Natural killer cell treated with Interleukin-12 subunit alpha and Interleukin-12 subunit beta and Interleukin-15 and Interleukin-18, amount 100 ng/mL, for 72 hours (primary cell): ENCODE measurements at regions not wholly inside any gene's neighbourhood (a gene's known extent, or its start where the extent isn't known, plus 50 kb on each side); places are given as distances from the start of the nearest gene placed in this dataset.
"Not testable (repeated sequence)": the region's sequence is repeated elsewhere in the genome, so short reads cannot be mapped to it uniquely, and the experiment has no call there.

Experiments
- ATAC-seq, 2 donors: fragments of 150-1000 bp; cut with Tn5 transposase in 1 of 2; sonication (Bioruptor Pico), chemical (Tn5 transposase) in 1 of 2; 2 replicates each; pipeline ENCODE4 v1.10.0; 2021
- DNase-seq: peaks from one replicate; pipeline ENCODE4 v3.0.0; 2022; ENCODE audit warnings: low spot score
- H3K27ac Mint-ChIP-seq, 2 donors: 1 replicate in 1 of 2; 2 replicates in 1 of 2; pipeline ENCODE4 v1.8.0; 2022; ENCODE audit warnings: mixed read lengths in 2 of 2, mild to moderate bottlenecking in 1 of 2, moderate library complexity in 1 of 2
- H3K27me3 Mint-ChIP-seq, 2 donors: 1 replicate in 1 of 2; 2 replicates in 1 of 2; pipeline ENCODE4 v1.8.0; 2022; ENCODE audit warnings: mixed read lengths in 2 of 2
- H3K36me3 Mint-ChIP-seq: one replicate; pipeline ENCODE4 v1.8.0; 2022; ENCODE audit warnings: mixed read lengths
- H3K4me1 Mint-ChIP-seq, 2 donors: 1 replicate in 1 of 2; 2 replicates in 1 of 2; pipeline ENCODE4 v1.8.0; 2022; ENCODE audit warnings: low read depth in 2 of 2, mixed read lengths in 2 of 2, mild to moderate bottlenecking in 1 of 2
- H3K4me3 Mint-ChIP-seq: one replicate; pipeline ENCODE4 v1.8.0; 2022; ENCODE audit warnings: mixed read lengths
- H3K9me3 Mint-ChIP-seq: 2 replicates; pipeline ENCODE4 v1.8.0; 2022; ENCODE audit warnings: mixed read lengths

GRCh38 chr1:213484333-213484732, 433.3 kb downstream of the RPS6KC1 start:
- ATAC-seq (no peak), DNase-seq (no peak)
- Mint-ChIP-seq H3K4me1 (no peaks in the 10 kb centered on the region), H3K4me3 (no peak overlapping the region), H3K9me3 (peaks cover 6% of the 10 kb centered on the region), H3K27me3 (peaks cover 6 to 27% of the 10 kb centered on the region in 2 donors), H3K36me3 (no peaks in the 10 kb centered on the region), H3K27ac (no peak overlapping the region)

- H3K4me3 Mint-ChIP-seq: no peak overlapping the region
Measured at GRCh38 chr1:213484758-213485157, 433.7 kb downstream of the RPS6KC1 start.

GRCh38 chr1:213486488-213486887, 435.4 kb downstream of the RPS6KC1 start:
- no peaks in the 10 kb centered on the region for H3K36me3 Mint-ChIP-seq
- DNase-seq: no peak
- no peak for ATAC-seq
- H3K9me3 Mint-ChIP-seq: peaks cover 3% of the 10 kb centered on the region
- peaks cover 4 to 26% of the 10 kb centered on the region in 2 donors for H3K27me3 Mint-ChIP-seq
- H3K4me3 Mint-ChIP-seq: no peak overlapping the region
- H3K27ac Mint-ChIP-seq: no peak overlapping the region
- no peaks in the 10 kb centered on the region for H3K4me1 Mint-ChIP-seq

More at GRCh38 chr1:213484758-213485157, 433.7 kb downstream of the RPS6KC1 start:
- H3K4me1 Mint-ChIP-seq: no peaks in the 10 kb centered on the region
- DNase-seq: no peak
- peaks cover 6 to 31% of the 10 kb centered on the region in 2 donors for H3K27me3 Mint-ChIP-seq
- H3K36me3 Mint-ChIP-seq: no peaks in the 10 kb centered on the region
- no peak for ATAC-seq
- H3K9me3 Mint-ChIP-seq: peaks cover 6% of the 10 kb centered on the region
- H3K27ac Mint-ChIP-seq: no peak overlapping the region

- H3K36me3 Mint-ChIP-seq: no peaks in the 10 kb centered on the region
- DNase-seq: no peak
- H3K27ac Mint-ChIP-seq: no peak overlapping the region
- peaks cover 3% of the 10 kb centered on the region for H3K9me3 Mint-ChIP-seq
- no peak overlapping the region for H3K4me3 Mint-ChIP-seq
- ATAC-seq: peak in 1 of 2 donors; percentile 43
- H3K4me1 Mint-ChIP-seq: no peaks in the 10 kb centered on the region
- H3K27me3 Mint-ChIP-seq: peaks cover 4 to 34% of the 10 kb centered on the region in 2 donors
Measured at GRCh38 chr1:213491468-213491867, 440.4 kb downstream of the RPS6KC1 start.

GRCh38 chr1:213492161-213493041, 441.4 kb downstream of the RPS6KC1 start:
- H3K27me3 Mint-ChIP-seq: peaks cover 4 to 34% of the 10 kb centered on the region in 2 donors
- no peak overlapping the region for H3K27ac Mint-ChIP-seq
- peaks cover 3% of the 10 kb centered on the region for H3K9me3 Mint-ChIP-seq
- ATAC-seq: no peak
- H3K36me3 Mint-ChIP-seq: no peaks in the 10 kb centered on the region
- DNase-seq: no peak
- no peak overlapping the region for H3K4me3 Mint-ChIP-seq
- H3K4me1 Mint-ChIP-seq: no peaks in the 10 kb centered on the region

- Mint-ChIP-seq H3K4me3 (no peak overlapping the region), H3K4me1 (no peaks in the 10 kb centered on the region), H3K27ac (no peak overlapping the region), H3K36me3 (no peaks in the 10 kb centered on the region), H3K9me3 (peaks cover 3% of the 10 kb centered on the region), H3K27me3 (peaks cover 2 to 4% of the 10 kb centered on the region in 2 donors)
- ATAC-seq (peak in 1 of 2 donors; percentile 32), DNase-seq (no peak)
Measured at GRCh38 chr1:213499444-213499843, 448.4 kb downstream of the RPS6KC1 start.

DNA sequence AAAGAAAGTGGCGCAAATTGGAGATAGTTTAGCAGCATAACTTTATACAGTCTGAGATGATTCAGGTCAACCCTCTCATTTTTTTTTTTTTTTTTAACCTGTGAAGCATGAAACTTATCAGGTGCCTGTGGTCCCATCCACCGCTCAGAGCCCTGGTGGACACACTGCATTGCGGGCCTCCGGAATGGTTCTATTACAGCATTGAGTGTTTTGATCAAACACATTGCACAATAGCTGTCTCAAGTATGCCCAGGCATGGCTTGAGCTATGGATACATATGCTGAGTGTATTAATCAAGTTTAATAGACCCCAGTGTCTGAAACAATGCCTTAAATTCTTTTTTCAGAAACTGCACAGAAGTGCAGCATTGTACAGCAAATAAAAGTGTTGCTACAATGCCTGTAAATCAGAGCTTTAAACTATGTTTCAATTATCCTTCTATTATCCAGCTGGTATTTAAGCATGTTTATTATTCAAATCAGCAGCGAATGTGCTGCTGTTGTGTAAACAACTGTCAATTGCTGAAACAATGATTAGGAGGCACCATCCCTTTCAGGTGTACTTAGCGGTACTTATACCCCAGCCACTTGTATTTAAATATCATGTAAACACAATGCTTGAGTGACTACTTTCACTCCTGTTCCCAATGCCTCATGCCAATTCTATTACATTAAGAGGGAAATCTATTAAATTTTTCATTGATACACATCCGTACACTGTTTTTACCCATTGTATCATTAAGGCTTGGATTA, 456.6 kb downstream of the RPS6KC1 start:
- Mint-ChIP-seq H3K4me3 (no peak overlapping the region), H3K27ac (no peak overlapping the region), H3K36me3 (no peaks in the 10 kb centered on the region), H3K27me3 (peaks cover 2 to 6% of the 10 kb centered on the region in 2 donors), H3K9me3 (peaks cover 3% of the 10 kb centered on the region), H3K4me1 (no peaks in the 10 kb centered on the region)
- ATAC-seq: no peak
- no peak for DNase-seq

DNA sequence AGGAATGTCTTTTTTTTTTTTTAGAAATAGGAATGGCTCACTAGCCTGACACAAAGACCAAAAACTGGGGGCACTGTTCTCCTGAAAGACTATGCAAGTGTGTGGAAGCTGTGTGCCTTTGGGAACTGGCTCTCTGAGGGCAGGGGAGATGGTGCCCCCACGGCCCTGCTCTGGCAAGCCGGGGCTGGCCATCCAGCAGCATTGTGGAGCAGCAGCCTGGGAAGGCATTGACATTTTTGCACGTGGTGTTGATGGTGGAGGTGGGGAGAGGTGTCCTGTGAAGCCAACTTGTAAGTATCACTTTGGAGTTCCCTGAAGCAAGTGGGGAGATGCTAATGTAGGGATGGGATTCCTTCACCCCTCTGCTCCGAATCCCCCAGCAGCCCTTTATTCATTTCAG, 460.1 kb downstream of the RPS6KC1 start:
- H3K4me3 Mint-ChIP-seq: no peak overlapping the region
- DNase-seq (no peak), ATAC-seq (no peak)
- peaks cover 2 to 12% of the 10 kb centered on the region in 2 donors for H3K27me3 Mint-ChIP-seq
- H3K27ac Mint-ChIP-seq: no peak overlapping the region
- H3K36me3 Mint-ChIP-seq: no peaks in the 10 kb centered on the region
- no peaks in the 10 kb centered on the region for H3K4me1 Mint-ChIP-seq
- no peaks in the 10 kb centered on the region for H3K9me3 Mint-ChIP-seq

- H3K36me3 Mint-ChIP-seq: no peaks in the 10 kb centered on the region
- ATAC-seq (no peak), DNase-seq (no peak)
- H3K9me3 Mint-ChIP-seq: no peaks in the 10 kb centered on the region
- H3K4me3 Mint-ChIP-seq: no peak overlapping the region
- no peak overlapping the region for H3K27ac Mint-ChIP-seq
- no peaks in the 10 kb centered on the region for H3K4me1 Mint-ChIP-seq
- peaks cover 2 to 12% of the 10 kb centered on the region in 2 donors for H3K27me3 Mint-ChIP-seq
Measured at GRCh38 chr1:213512316-213512715, 461.3 kb downstream of the RPS6KC1 start.

- no peaks in the 10 kb centered on the region for H3K4me1 Mint-ChIP-seq
- peaks cover under 1% of the 10 kb centered on the region for H3K9me3 Mint-ChIP-seq
- H3K4me3 Mint-ChIP-seq: no peak overlapping the region
- DNase-seq: no peak
- H3K27ac Mint-ChIP-seq: no peak overlapping the region
- no peak for ATAC-seq
- H3K27me3 Mint-ChIP-seq: peaks cover 2 to 12% of the 10 kb centered on the region in 2 donors
- no peaks in the 10 kb centered on the region for H3K36me3 Mint-ChIP-seq
Measured at GRCh38 chr1:213513006-213513405, 462.0 kb downstream of the RPS6KC1 start.

DNA sequence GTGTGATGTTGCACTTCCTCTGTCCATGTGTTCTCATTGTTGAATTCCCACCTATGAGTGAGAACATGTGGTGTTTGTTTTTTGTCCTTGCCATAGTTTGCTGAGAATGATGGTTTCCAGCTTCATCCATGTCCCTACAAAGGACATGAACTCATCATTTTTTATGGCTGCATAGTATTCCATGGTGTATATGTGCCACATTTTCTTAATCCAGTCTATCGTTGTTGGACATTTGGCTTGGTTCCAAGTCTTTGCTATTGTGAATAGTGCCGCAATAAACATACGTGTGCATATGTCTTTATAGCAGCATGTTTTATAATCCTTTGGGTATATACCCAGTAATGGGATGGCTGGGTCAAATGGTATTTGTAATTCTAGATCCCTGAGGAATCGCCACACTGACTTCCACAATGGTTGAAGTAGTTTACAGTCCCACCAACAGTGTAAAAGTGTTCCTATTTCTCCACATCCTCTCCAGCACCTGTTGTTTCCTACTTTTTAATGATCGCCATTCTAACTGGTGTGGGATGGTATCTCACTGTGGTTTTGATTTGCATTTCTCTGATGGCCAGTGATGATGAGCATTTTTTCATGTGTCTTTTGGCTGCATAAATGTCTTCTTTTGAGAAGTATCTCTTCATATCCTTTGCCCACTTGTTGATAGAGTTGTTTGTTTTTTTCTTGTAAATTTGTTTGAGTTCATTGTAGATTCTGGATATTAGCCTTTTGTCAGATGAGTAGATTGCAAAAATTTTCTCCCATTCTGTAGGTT, 463.6 kb downstream of the RPS6KC1 start:
- DNase-seq, H3K36me3 Mint-ChIP-seq: not testable (repeated sequence)

GRCh38 chr1:213519098-213519497, 468.1 kb downstream of the RPS6KC1 start:
- no peak overlapping the region for H3K27ac Mint-ChIP-seq
- DNase-seq: no peak
- peaks cover 17% of the 10 kb centered on the region for H3K9me3 Mint-ChIP-seq
- ATAC-seq: no peak
- peaks cover 8 to 35% of the 10 kb centered on the region in 2 donors for H3K27me3 Mint-ChIP-seq
- H3K36me3 Mint-ChIP-seq: no peaks in the 10 kb centered on the region
- H3K4me1 Mint-ChIP-seq: no peaks in the 10 kb centered on the region
- no peak overlapping the region for H3K4me3 Mint-ChIP-seq

More for the DNA sequence above, 463.6 kb downstream of the RPS6KC1 start:
- H3K4me3 Mint-ChIP-seq, H3K27ac Mint-ChIP-seq, H3K4me1 Mint-ChIP-seq, ATAC-seq: not testable (repeated sequence)
- Mint-ChIP-seq H3K27me3 (peaks cover 5 to 21% of the 10 kb centered on the region in 2 donors), H3K9me3 (peaks cover 10% of the 10 kb centered on the region)

- H3K36me3 Mint-ChIP-seq: no peaks in the 10 kb centered on the region
- no peaks in the 10 kb centered on the region for H3K4me1 Mint-ChIP-seq
- ATAC-seq (no peak), DNase-seq (no peak)
- H3K27me3 Mint-ChIP-seq: peaks cover 8 to 35% of the 10 kb centered on the region in 2 donors
- no peak overlapping the region for H3K4me3 Mint-ChIP-seq
- no peak overlapping the region for H3K27ac Mint-ChIP-seq
- peaks cover 17% of the 10 kb centered on the region for H3K9me3 Mint-ChIP-seq
Measured at GRCh38 chr1:213521206-213521605, 466.6 kb upstream of the PROX1 start.
